ENCODE measurements at regions not wholly inside any gene's neighbourhood (a gene's known extent, or its start where the extent isn't known, plus 50 kb on each side); places are given as distances from the start of the nearest gene placed in this dataset.

DNA sequence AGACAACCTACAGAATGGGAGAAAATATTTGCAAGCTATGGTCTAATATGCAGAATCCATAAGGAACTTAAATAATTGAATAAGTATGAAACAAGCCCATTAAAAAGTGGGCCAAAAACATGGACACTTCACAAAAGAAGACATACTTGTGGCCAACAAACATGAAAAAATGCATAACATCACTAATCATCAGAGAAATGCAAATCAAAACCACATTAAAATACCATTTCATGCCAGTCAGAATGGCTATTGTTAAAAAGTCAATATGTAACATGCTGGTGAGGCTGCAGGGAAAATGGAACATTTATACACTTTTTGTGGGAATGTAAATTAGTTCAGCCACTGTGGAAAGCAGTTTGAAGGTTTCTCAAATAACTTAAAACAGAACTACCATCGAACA lies 945.4 kb upstream of the FLRT2 start:
- Mint-ChIP-seq H3K9me3 (ENCODE audit: unreplicated experiment) (no peaks in the 10 kb centered on the region), H3K4me3 (ENCODE audit: unreplicated experiment) (no peak overlapping the region), H3K4me1 (ENCODE audit: low read depth, unreplicated experiment) (peaks cover 3% of the 10 kb centered on the region), H3K27ac (ENCODE audit: unreplicated experiment) (no peak overlapping the region), H3K27me3 (ENCODE audit: insufficient read depth, unreplicated experiment) (peaks cover 2% of the 10 kb centered on the region), H3K36me3 (ENCODE audit: insufficient read depth, unreplicated experiment) (no peaks in the 10 kb centered on the region)
- intact Hi-C loops (cut with micrococcal nuclease; ENCODE audit: unreplicated experiment), result no loop called here
- H3K9me3 ChIP-seq, result no peaks in the 10 kb centered on the region
- TF ChIP-seq, protein P1, sequence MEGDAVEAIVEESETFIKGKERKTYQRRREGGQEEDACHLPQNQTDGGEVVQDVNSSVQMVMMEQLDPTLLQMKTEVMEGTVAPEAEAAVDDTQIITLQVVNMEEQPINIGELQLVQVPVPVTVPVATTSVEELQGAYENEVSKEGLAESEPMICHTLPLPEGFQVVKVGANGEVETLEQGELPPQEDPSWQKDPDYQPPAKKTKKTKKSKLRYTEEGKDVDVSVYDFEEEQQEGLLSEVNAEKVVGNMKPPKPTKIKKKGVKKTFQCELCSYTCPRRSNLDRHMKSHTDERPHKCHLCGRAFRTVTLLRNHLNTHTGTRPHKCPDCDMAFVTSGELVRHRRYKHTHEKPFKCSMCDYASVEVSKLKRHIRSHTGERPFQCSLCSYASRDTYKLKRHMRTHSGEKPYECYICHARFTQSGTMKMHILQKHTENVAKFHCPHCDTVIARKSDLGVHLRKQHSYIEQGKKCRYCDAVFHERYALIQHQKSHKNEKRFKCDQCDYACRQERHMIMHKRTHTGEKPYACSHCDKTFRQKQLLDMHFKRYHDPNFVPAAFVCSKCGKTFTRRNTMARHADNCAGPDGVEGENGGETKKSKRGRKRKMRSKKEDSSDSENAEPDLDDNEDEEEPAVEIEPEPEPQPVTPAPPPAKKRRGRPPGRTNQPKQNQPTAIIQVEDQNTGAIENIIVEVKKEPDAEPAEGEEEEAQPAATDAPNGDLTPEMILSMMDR (IDR thresholded peaks at IDR 0.05; ENCODE audit: insufficient read depth in 1 of 2, low read depth in 1 of 2, low read length in 1 of 2, severe bottlenecking in 1 of 2, unreplicated experiment in 1 of 2), result no peak
- no peak for DNase-seq
- H3K27me3 ChIP-seq (replicated peaks; ENCODE audit: control insufficient read depth, insufficient read depth, low read length), result no peaks in the 10 kb centered on the region
- no peaks in the 10 kb centered on the region for H3K4me1 ChIP-seq
- H3K36me3 ChIP-seq (ENCODE audit: control insufficient read depth, insufficient read depth, low read length), result no peaks in the 10 kb centered on the region
- ChIA-PET POLR2A (no interaction called here), CTCF (no interaction called here)
- BruUV-seq (replicated peaks), result no TSS peak
- no peak overlapping the region for H3K4me3 ChIP-seq (ENCODE audit: low read depth, low read length)

DNA sequence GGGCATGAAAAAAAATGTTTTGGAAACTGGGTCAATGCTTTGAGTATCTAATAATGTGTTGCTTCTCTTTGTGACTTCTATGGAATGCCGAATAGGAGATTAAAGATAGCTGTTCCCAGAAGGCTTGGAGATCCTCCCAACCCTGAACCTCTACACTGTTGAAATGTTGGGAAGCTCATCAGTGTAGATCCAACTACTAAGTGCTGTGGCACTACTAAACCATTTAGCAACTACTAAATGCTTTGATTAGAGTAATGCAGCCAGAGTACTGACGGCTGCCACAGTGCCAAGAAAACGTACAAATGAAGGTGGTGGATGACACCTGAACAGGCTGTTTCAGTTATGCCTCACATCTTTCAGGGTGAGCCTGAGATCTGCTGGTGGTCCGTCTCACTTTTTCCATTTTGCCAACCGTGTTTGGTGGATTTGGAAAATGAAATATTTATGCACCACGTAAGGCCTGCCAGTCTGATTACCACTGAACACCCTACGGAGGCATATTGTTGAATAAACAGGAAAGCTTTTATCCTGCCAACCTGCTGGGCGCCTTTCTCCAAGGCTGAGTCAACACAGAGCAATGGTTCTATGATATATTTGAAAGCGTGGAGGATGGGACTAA lies 938.0 kb upstream of the FLRT2 start:
- DNase-seq, result no peak
- no peak overlapping the region for H3K4me3 Mint-ChIP-seq (ENCODE audit: unreplicated experiment)
- BruUV-seq (replicated peaks), result no TSS peak
- Histone ChIP-seq H3K4me1 (no peaks in the 10 kb centered on the region), H3K27me3 (replicated peaks; ENCODE audit: control insufficient read depth, insufficient read depth, low read length) (no peaks in the 10 kb centered on the region), H3K4me3 (ENCODE audit: low read depth, low read length) (no peak overlapping the region), H3K36me3 (ENCODE audit: control insufficient read depth, insufficient read depth, low read length) (no peaks in the 10 kb centered on the region), H3K9me3 (no peaks in the 10 kb centered on the region)
- intact Hi-C loops (cut with micrococcal nuclease; ENCODE audit: unreplicated experiment), result no loop called here
- no peaks in the 10 kb centered on the region for H3K9me3 Mint-ChIP-seq (ENCODE audit: unreplicated experiment)
- H3K4me1 Mint-ChIP-seq (ENCODE audit: low read depth, unreplicated experiment), result no peaks in the 10 kb centered on the region
- H3K27me3 Mint-ChIP-seq (ENCODE audit: insufficient read depth, unreplicated experiment), result peaks cover 2% of the 10 kb centered on the region
- no peaks in the 10 kb centered on the region for H3K36me3 Mint-ChIP-seq (ENCODE audit: insufficient read depth, unreplicated experiment)
- ChIA-PET POLR2A (no interaction called here), CTCF (no interaction called here)
- H3K27ac Mint-ChIP-seq (ENCODE audit: unreplicated experiment), result no peak overlapping the region
- TF ChIP-seq, protein P1 (IDR thresholded peaks at IDR 0.05; ENCODE audit: insufficient read depth in 1 of 2, low read depth in 1 of 2, low read length in 1 of 2, severe bottlenecking in 1 of 2, unreplicated experiment in 1 of 2), result no peak

- no peaks in the 10 kb centered on the region for H3K27me3 Mint-ChIP-seq (ENCODE audit: insufficient read depth, unreplicated experiment)
- DNase-seq, result no peak
- H3K4me1 Mint-ChIP-seq (ENCODE audit: low read depth, unreplicated experiment), result no peaks in the 10 kb centered on the region
- H3K36me3 Mint-ChIP-seq (ENCODE audit: insufficient read depth, unreplicated experiment), result no peaks in the 10 kb centered on the region
- H3K36me3 ChIP-seq (ENCODE audit: control insufficient read depth, insufficient read depth, low read length), result no peaks in the 10 kb centered on the region
- H3K4me3 ChIP-seq (ENCODE audit: low read depth, low read length), result no peak overlapping the region
- intact Hi-C loops (cut with micrococcal nuclease; ENCODE audit: unreplicated experiment), result no loop called here
- no peaks in the 10 kb centered on the region for H3K4me1 ChIP-seq
- no TSS peak for BruUV-seq (replicated peaks)
- CTCF ChIA-PET, result no interaction called here
- H3K9me3 Mint-ChIP-seq (ENCODE audit: unreplicated experiment), result no peaks in the 10 kb centered on the region
- H3K27ac Mint-ChIP-seq (ENCODE audit: unreplicated experiment), result no peak overlapping the region
- no peaks in the 10 kb centered on the region for H3K27me3 ChIP-seq (replicated peaks; ENCODE audit: control insufficient read depth, insufficient read depth, low read length)
- no peak overlapping the region for H3K4me3 Mint-ChIP-seq (ENCODE audit: unreplicated experiment)
- POLR2A ChIA-PET, result no interaction called here
- no peaks in the 10 kb centered on the region for H3K9me3 ChIP-seq
- TF ChIP-seq, protein P1 (IDR thresholded peaks at IDR 0.05; ENCODE audit: insufficient read depth in 1 of 2, low read depth in 1 of 2, low read length in 1 of 2, severe bottlenecking in 1 of 2, unreplicated experiment in 1 of 2), result no peak
These were observed 937.2 kb upstream of the FLRT2 start for GRCh38 chr14:84592770-84593169.

All from Caco-2 (cell line).